A673 (cell line): ENCODE measurements at regions not wholly inside any gene's neighbourhood (a gene's known extent, or its start where the extent isn't known, plus 50 kb on each side); places are given as distances from the start of the nearest gene placed in this dataset.

Source experiments
- BruUV-seq: library from RNA; stranded (reverse); fragments of 400-500 nt; replicated peaks from 2 replicates; lab custom pipeline; 2021; lab: Mats Ljungman, UMichigan
- CTCF ChIA-PET: fragments of 300-600 bp; sonication (Branson Sonifier 250); formaldehyde crosslinking; loops from one replicate; lab custom pipeline; 2022; ENCODE audit warnings: antibody characterized with exemption; lab: Charles Lee
- POLR2A ChIA-PET: fragments of 300-600 bp; sonication (Branson Sonifier 250); formaldehyde crosslinking; loops from one replicate; lab custom pipeline; 2022; ENCODE audit warnings: antibody characterized with exemption; ENCODE audit not compliant: low non-redundant PET; lab: Charles Lee
- DNase-seq: peaks from one replicate; pipeline ENCODE4 v3.0.0-alpha.2; 2015; ENCODE audit warnings: low spot score
- H3K27ac ChIP-seq: fragments of 200-600 bp; sonication (generic); 2 replicates; pipeline ENCODE4 v1.5.1; 2016; ENCODE audit warnings: mixed run types, low read depth, mild to moderate bottlenecking, mixed read lengths, antibody characterized with exemption, low read length; ENCODE audit not compliant: poor library complexity, severe bottlenecking
- H3K27me3 ChIP-seq: fragments of 200-600 bp; sonication (generic); replicated peaks from 2 replicates; pipeline ENCODE4 v1.6.1; 2017; ENCODE audit warnings: mixed run types, low read depth, mild to moderate bottlenecking, mixed read lengths, antibody characterized with exemption, low read length; ENCODE audit not compliant: insufficient read depth, poor library complexity
- H3K36me3 ChIP-seq: fragments of 200-600 bp; sonication (generic); 2 replicates; pipeline ENCODE4 v1.6.1; 2016; ENCODE audit warnings: mixed run types, mild to moderate bottlenecking, mixed read lengths, antibody characterized with exemption, low read length; ENCODE audit not compliant: insufficient read depth, poor library complexity, severe bottlenecking
- H3K4me1 ChIP-seq: fragments of 200-600 bp; sonication (generic); 2 replicates; pipeline ENCODE4 v1.6.1; 2017; ENCODE audit warnings: mixed run types, mild to moderate bottlenecking, mixed read lengths, antibody characterized with exemption, low read length; ENCODE audit not compliant: insufficient read depth, poor library complexity, severe bottlenecking
- H3K4me3 ChIP-seq: fragments of 200-600 bp; sonication (generic); 2 replicates; pipeline ENCODE4 v1.5.1; 2016; ENCODE audit warnings: low read depth, mixed run types, mild to moderate bottlenecking, mixed read lengths, low read length; ENCODE audit not compliant: poor library complexity, severe bottlenecking
- H3K9me3 ChIP-seq: fragments of 200-600 bp; sonication (generic); 2 replicates; pipeline ENCODE4 v1.6.1; 2016; ENCODE audit warnings: mixed run types, low read depth, mild to moderate bottlenecking, mixed read lengths, antibody characterized with exemption, low read length; ENCODE audit not compliant: poor library complexity, severe bottlenecking
- EZH2 ChIP-seq: fragments of 200-600 bp; sonication (generic); IDR thresholded peaks from 2 replicates; pipeline ENCODE4 v1.6.1; 2017; ENCODE audit warnings: borderline replicate concordance, low read depth, mild to moderate bottlenecking, mixed read lengths, antibody characterized with exemption, low read length; ENCODE audit not compliant: poor library complexity, severe bottlenecking
- intact Hi-C: fragments of 100-400 bp; cut with micrococcal nuclease; formaldehyde crosslinking; loops from one replicate; pipeline ENCODE4 v1.10.0; 2022; ENCODE audit not compliant: unreplicated experiment
- TF ChIP-seq, protein P1 (sequence below): fragments of 300-800, 200-600 bp; sonication (generic); conservative IDR thresholded peaks from 2 replicates; pipeline ENCODE4 v1.5.1; 2017; ENCODE audit warnings: low read depth, mild to moderate bottlenecking, antibody characterized with exemption, low read length, moderate library complexity, mixed read lengths

GRCh38 chr12:13583630-13584029 lies 387.1 kb downstream of the EMP1 start:
- Histone ChIP-seq H3K36me3 (no peaks in the 10 kb centered on the region), H3K27me3 (peaks cover 66% of the 10 kb centered on the region), H3K4me3 (no peak overlapping the region), H3K27ac (no peak overlapping the region), H3K9me3 (no peaks in the 10 kb centered on the region), H3K4me1 (no peaks in the 10 kb centered on the region)
- CTCF ChIA-PET: no interaction called here
- no TSS peak for BruUV-seq
- intact Hi-C loops: no loop called here
- no peak for DNase-seq
- TF ChIP-seq, protein P1, sequence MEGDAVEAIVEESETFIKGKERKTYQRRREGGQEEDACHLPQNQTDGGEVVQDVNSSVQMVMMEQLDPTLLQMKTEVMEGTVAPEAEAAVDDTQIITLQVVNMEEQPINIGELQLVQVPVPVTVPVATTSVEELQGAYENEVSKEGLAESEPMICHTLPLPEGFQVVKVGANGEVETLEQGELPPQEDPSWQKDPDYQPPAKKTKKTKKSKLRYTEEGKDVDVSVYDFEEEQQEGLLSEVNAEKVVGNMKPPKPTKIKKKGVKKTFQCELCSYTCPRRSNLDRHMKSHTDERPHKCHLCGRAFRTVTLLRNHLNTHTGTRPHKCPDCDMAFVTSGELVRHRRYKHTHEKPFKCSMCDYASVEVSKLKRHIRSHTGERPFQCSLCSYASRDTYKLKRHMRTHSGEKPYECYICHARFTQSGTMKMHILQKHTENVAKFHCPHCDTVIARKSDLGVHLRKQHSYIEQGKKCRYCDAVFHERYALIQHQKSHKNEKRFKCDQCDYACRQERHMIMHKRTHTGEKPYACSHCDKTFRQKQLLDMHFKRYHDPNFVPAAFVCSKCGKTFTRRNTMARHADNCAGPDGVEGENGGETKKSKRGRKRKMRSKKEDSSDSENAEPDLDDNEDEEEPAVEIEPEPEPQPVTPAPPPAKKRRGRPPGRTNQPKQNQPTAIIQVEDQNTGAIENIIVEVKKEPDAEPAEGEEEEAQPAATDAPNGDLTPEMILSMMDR: no peak
- no peak for TF ChIP-seq EZH2
- POLR2A ChIA-PET: no interaction called here

GRCh38 chr12:13582421-13582820 lies 385.9 kb downstream of the EMP1 start:
- Histone ChIP-seq H3K36me3 (no peaks in the 10 kb centered on the region), H3K9me3 (no peaks in the 10 kb centered on the region), H3K4me3 (no peak overlapping the region), H3K27me3 (peaks cover 61% of the 10 kb centered on the region), H3K4me1 (no peaks in the 10 kb centered on the region), H3K27ac (no peak overlapping the region)
- no peak for DNase-seq
- TF ChIP-seq, protein P1: no peak
- no peak for TF ChIP-seq EZH2
- intact Hi-C loops: no loop called here
- CTCF ChIA-PET: no interaction called here
- BruUV-seq: no TSS peak
- POLR2A ChIA-PET: no interaction called here

- Histone ChIP-seq H3K36me3 (no peaks in the 10 kb centered on the region), H3K9me3 (no peaks in the 10 kb centered on the region), H3K27ac (no peak overlapping the region), H3K4me3 (no peak overlapping the region), H3K27me3 (peaks cover 57% of the 10 kb centered on the region), H3K4me1 (no peaks in the 10 kb centered on the region)
- ChIA-PET POLR2A (no interaction called here), CTCF (no interaction called here)
- no peak for TF ChIP-seq EZH2
- TF ChIP-seq, protein P1: no peak
- intact Hi-C loops: no loop called here
- no TSS peak for BruUV-seq
- no peak for DNase-seq
These were observed 384.5 kb downstream of the EMP1 start for GRCh38 chr12:13581031-13581430.
